GM18507 (cell line): ENCODE measurements at regions not wholly inside any gene's neighbourhood (a gene's known extent, or its start where the extent isn't known, plus 50 kb on each side); places are given as distances from the start of the nearest gene placed in this dataset.

Experiments used
- DNase-seq: peaks from one replicate; pipeline ENCODE4 v3.0.0; 2011; ENCODE audit warnings: low read depth; ENCODE audit not compliant: insufficient read length; ENCODE audit errors: extremely low spot score
- FAIRE-seq: peaks from 2 replicates; lab custom pipeline; 2011; peaks lifted over from hg19 to GRCh38; lab: Jason Lieb, UNC

GRCh38 chr13:22482496-22483000 is 698.2 kb upstream of the SGCG start:
- FAIRE-seq: no peak
- no peak for DNase-seq

- DNase-seq (no peak), FAIRE-seq (no peak)
Observed at GRCh38 chr13:22483276-22483675, 697.5 kb upstream of the SGCG start.

DNA sequence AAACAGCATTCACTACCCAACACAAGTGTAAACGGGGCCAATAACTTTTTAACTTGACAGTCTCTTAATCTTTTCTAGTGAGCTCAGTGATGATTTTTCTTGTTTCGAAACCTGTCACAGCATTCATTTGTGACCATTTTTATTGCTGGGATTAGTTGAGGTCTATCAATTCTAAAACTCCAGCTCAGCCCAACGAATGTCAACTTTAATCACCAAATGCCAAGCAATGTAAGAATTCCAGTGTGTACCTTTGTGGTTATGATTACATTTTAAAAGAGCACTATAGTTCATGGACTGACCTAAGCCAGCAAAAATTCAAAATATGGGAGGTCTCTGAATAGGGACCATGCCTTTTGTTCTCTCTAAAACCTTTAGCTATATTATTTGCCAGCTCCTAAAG is 694.3 kb upstream of the SGCG start:
- FAIRE-seq (no peak), DNase-seq (no peak)

GRCh38 chr13:22487932-22488331 is 692.8 kb upstream of the SGCG start:
- FAIRE-seq: no peak
- DNase-seq: no peak

DNA sequence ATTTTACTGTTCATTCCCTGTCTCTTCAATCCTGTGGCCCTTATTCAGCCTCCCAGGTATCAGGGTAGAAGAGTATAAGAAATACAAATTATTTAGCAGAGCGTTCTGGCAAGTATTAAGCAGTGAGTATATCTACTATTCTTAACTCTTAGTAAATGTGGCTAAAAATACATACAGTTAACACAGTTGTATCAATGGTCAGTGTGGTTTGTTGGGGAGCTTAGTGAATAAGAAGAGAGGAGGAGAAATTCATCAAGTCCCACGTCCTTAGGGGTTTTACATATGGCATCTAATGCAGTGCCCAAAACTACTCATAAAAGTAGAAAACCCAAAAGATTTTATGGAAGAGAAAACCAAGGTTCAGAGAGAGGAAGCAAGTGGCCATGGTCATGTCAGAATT is 691.0 kb upstream of the SGCG start:
- DNase-seq (no peak), FAIRE-seq (no peak)

GRCh38 chr13:22495819-22496218 is 685.0 kb upstream of the SGCG start:
- DNase-seq (no peak), FAIRE-seq (no peak)

DNA sequence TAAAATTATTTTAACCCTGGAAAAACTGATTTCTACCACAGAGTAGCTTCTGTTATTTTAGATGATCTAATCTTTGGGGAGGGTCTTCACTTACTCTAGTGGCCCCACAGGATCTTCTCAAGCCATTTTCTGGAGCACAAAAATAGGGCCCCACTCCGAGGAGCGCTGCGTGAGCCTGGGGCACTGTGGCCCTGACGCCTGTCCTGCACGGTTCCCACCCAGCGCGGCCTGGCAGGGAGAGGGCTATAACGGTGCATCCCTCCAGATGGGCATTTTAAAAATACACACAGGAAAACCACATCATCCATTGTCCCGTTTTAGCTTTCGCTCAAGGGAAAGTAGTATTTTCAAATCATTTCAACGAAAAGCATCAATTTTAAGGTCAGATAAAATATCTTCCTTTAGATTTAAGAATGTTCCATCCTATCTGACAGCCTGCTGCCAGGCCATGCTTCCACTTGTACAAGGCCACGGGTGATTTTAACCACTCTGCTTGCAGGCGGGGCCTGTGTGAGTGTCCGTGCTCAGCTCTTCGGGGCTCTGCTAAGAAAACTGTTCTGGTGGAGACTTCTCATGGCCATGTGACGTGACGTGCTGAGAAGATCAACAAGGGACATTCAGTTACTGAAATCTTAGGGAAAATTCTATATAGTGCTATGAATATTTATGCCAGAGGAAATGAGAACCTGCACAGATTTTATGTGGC is 683.8 kb upstream of the SGCG start:
- no peak for DNase-seq
- no peak for FAIRE-seq

GRCh38 chr13:22497991-22498780 is 682.6 kb upstream of the SGCG start:
- DNase-seq (no peak), FAIRE-seq (no peak)

DNA sequence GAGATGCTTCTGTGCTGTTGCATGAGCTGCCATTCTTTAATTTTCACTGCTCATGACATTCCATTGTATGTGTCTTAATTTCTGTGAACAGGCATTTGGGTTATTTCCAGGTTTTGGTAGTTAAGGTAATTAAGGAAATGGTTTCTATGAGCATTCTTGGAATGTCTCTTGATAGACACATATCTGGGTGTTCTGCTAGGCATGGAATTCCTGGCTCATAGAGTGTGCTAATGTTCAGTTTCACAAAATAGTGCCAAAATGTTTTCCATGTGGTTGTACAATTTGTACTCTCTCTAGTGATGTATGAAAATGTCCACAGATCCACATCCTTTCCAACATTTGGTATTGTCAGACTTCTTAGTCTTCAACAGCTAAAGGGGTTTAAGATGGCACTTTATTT is 680.9 kb upstream of the SGCG start:
- FAIRE-seq (no peak), DNase-seq (no peak)

GRCh38 chr13:22505489-22505888 is 675.3 kb upstream of the SGCG start:
- FAIRE-seq (no peak), DNase-seq (no peak)

- DNase-seq: no peak
- no peak for FAIRE-seq
Observed at GRCh38 chr13:22506096-22506691, 674.6 kb upstream of the SGCG start.

DNA sequence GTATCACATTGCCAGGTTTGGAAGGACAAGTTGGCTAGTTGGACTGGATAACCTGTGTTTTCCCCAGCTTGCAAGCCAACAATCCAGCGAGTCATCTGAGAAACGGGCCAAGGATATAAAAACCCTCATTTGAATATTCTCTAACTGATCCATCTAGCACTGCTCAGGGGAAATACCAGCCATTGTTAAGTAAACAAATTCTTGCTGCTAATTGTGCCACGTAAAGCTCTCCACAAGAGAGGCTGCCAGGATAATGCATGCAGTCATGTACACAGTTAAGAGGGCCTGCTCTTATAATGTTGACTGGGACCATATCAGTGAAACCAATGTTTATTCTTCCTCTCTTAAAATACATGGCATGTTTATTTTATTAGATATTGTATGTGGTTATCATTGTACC is 663.2 kb upstream of the SGCG start:
- DNase-seq: no peak
- no peak for FAIRE-seq

- FAIRE-seq: no peak
Observed at GRCh38 chr13:22536851-22537250, 643.9 kb upstream of the SGCG start.

DNA sequence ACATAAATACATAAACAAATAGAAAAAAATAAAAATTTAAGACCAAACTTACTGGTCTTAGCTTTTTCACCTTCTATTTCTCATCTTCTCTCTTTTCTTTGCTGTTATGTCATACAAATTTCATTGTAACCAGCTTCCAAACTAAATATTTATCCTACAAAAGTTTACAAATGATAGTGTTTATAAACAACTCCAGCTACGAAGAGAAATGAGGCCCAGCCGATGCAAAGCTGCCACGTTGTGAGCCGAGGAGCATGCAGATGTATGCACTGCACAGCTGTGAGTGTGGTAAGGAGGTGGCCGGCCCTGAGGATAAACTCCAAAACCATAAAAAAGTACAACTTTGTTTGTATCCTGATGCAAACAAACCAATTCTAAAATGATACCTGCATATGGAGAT is 642.4 kb upstream of the SGCG start:
- DNase-seq (no peak), FAIRE-seq (no peak)

More at GRCh38 chr13:22536851-22537250, 643.9 kb upstream of the SGCG start:
- DNase-seq: no peak

GRCh38 chr13:22549126-22549525 is 631.7 kb upstream of the SGCG start:
- no peak for FAIRE-seq

DNA sequence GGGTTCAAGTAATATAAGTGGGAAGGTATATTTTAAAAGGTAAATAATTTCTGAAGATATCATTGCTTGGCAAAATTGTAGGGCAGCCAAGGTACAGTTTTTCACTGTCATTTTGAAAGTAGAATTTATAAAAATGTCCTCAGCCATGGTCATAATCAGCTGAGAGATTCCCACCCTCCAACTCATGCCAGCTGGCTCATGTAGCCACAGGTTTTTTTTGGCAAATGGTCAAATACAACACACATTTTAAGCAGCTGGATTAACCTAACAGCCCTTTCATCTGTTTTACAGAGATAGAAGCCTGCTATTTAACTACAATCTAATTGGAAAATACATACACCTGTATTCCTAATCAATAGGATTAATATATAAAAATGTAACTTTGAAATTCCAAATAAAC is 619.2 kb upstream of the SGCG start:
- no peak for FAIRE-seq

More at GRCh38 chr13:22549126-22549525, 631.7 kb upstream of the SGCG start:
- no peak for DNase-seq

GRCh38 chr13:22562116-22562515 is 618.7 kb upstream of the SGCG start:
- no peak for DNase-seq
- no peak for FAIRE-seq

More for the DNA sequence above, 619.2 kb upstream of the SGCG start:
- no peak for DNase-seq

DNA sequence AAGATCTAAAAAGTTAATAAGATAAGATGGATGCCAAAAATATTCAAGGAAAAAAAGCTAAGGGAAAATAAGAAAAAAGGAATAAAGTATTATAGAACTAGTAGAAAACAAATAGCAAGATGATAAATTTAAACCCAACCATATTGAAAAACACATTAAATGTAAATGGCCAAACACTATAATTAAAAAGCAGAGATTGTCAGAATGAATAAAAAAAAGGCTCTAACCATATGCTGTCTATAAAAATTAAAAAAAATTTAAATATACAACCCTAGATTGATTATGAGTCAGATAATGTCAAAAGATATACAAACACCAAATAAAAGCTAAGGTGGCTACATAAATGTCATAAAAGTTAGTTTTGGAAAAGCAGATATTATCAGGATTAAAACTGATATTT is 617.5 kb upstream of the SGCG start:
- DNase-seq: no peak
- FAIRE-seq: no peak

DNA sequence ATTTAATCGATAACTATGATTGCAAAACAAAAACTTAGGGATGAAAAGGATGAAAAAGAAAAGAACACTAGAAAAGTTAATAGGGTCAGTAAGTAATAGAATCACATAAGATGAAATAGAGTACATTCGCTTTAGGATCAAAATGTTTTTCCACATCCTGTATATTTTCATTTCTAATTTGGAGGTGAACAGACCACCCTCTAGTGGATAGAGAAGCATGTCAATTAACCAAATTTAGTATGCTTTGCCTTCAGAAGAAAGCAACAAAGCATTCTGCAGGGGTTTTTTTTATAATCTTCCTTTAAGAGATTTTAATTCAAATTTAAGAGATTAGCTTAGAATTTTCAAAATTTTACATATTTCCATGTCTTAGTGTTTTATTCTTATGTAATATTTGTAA is 611.0 kb upstream of the SGCG start:
- FAIRE-seq (no peak), DNase-seq (no peak)

DNA sequence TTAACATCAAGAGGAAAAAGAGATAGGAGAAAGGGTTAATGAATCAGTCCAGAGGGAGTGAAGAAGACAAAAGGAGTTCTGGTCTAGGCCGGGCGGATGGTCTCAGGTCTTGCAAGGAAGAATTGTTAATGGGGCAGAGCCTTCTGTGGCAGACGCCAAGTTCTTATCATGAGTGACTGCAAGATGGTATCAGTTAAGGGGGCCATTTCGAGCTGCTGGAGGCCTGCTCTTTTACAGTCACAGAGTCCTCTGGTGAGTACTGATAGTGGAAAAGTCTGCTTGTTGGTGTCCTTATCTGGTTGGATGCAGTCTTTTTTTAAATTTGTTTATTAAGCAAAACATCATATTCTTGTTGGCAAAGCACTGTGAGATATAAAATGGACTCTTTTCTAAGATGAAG is 590.9 kb upstream of the SGCG start:
- no peak for FAIRE-seq

GRCh38 chr13:22592515-22592914 is 588.3 kb upstream of the SGCG start:
- no peak for FAIRE-seq
- no peak for DNase-seq

More for the DNA sequence above, 590.9 kb upstream of the SGCG start:
- DNase-seq: no peak
